Body of pancreas (tissue), 4 donors: ENCODE measurements at regions not wholly inside any gene's neighbourhood (a gene's known extent, or its start where the extent isn't known, plus 50 kb on each side); places are given as distances from the start of the nearest gene placed in this dataset.

Source experiments
- ATAC-seq: fragments of 150-250 bp; one replicate; pipeline ENCODE4 v1.9.1; 2016
- DNase-seq, 4 donors: peaks; one replicate each; pipeline ENCODE4 v3.0.0-alpha.2; 2019
- H3K27ac ChIP-seq, 4 donors: fragments of 200-600 bp; sonication (generic); 1 replicate in 3 of 4; 2 replicates in 1 of 4; pipeline versions ENCODE4 v1.5.1 to v1.6.1; 2016 to 2019; ENCODE audit warnings: mild to moderate bottlenecking in 1 of 4, mixed read lengths in 1 of 4, moderate library complexity in 1 of 4
- H3K27me3 ChIP-seq, 2 donors: fragments of 200-600 bp; sonication (generic); one replicate each; pipeline ENCODE4 v1.6.0; 2016; ENCODE audit warnings: mild to moderate bottlenecking in 1 of 2
- H3K36me3 ChIP-seq, 2 donors: fragments of 200-600 bp; sonication (generic); replicated peaks in 1 of 2; 2 replicates each; pipeline ENCODE4 v1.5.1; 2016; ENCODE audit warnings: low read depth in 2 of 2; ENCODE audit not compliant: insufficient read depth in 1 of 2
- H3K4me1 ChIP-seq: fragments of 200-600 bp; sonication (generic); one replicate; pipeline ENCODE4 v1.6.0; 2016
- H3K4me3 ChIP-seq, 2 donors: fragments of 200-600 bp; sonication (generic); 1 replicate in 1 of 2; 2 replicates in 1 of 2; pipeline ENCODE4 v1.5.1; 2016 to 2019
- H3K9me3 ChIP-seq, 3 donors: fragments of 200-600 bp; sonication (generic); 1 replicate in 2 of 3; 2 replicates in 1 of 3; pipeline ENCODE4 v1.5.1; 2016
- CTCF ChIP-seq, 7 experiments: fragments of 450-650 bp in 4 of 7; fragments of 200-600 bp in 3 of 7; sonication (generic) in 3 of 7; IDR thresholded peaks; one replicate each; pipeline ENCODE4 v1.5.1; 2016 to 2019; ENCODE audit warnings: antibody characterized with exemption in 7 of 7
- POLR2A ChIP-seq, 3 donors: fragments of 450-650 bp; IDR thresholded peaks; one replicate each; pipeline ENCODE4 v1.6.1; 2016; ENCODE audit warnings: antibody characterized with exemption in 3 of 3, mild to moderate bottlenecking in 2 of 3
- WGBS, 2 donors: methylation state at CpG; one replicate each; pipeline ENCODE4 v1.1.5; 2017; 5-methylcytosine and 5-hydroxymethylcytosine counted together
- intact Hi-C: fragments of 100-400 bp; cut with DNase I; formaldehyde crosslinking; loops from one replicate; pipeline ENCODE4 v1.15.1; 2023

DNA sequence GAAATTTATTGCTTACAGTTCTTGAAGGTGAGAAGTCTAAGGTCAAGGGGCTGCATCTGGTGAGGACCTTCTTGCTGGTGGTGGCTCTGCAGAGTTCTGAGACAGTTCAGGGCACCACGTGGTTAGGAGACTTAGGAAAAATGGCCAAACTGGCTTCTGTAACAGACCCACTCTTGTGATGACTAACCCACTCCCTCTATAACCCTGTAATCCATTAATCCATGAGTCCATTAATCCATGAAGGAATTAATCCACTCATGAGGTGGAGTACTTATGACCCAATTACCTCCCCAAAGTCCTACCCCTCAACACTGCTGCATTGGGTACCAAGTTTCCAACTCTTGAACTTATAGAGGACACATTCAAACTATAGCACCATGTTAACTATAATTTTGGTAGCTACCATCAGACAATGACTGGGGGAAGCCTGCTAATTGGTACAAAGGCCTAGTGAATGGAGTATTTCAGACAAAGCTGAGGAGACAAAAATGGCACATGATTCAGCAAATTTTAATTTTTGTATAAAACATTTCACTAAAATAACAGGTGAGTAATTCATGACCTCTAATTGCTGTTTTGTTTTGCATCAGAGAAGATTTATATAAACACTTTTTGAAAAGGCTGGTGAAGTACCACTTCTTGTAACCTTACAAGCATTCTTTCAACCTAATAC, 374.1 kb upstream of the TBL1XR1 start:
- no peak for ATAC-seq
- Histone ChIP-seq H3K36me3 (no peaks in the 10 kb centered on the region), H3K4me3 (no peak overlapping the region), H3K4me1 (peaks cover 5% of the 10 kb centered on the region), H3K9me3 (no peaks in the 10 kb centered on the region), H3K27ac (no peak overlapping the region), H3K27me3 (no peaks in the 10 kb centered on the region)
- DNase-seq = no peak
- whole genome bisulfite sequencing, 2 donors = 71 to 83% methylated on average over 1 of the region's 1 CpG
- intact Hi-C loops = no loop called here
- no peak for TF ChIP-seq CTCF (IDR thresholded peaks at IDR 0.05)
- TF ChIP-seq POLR2A (IDR thresholded peaks at IDR 0.05) = no peak

DNA sequence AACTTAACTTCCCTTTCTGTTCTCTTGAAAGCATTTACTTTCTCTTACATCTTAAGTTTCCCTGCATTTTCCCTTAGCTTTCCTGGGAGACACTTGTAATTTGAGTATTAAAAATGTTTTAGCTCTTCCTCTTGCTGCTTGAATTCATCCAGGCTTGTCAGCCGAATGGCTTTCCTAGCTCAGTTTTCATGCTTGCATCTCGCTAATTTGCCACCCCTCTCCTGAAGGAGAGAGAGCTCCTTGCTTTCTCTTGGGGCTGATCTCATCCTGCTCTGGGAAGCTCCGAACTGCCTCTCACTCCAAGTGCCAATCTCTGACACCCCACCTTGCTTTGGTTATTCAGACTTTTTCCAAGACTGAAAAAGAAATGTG, 374.6 kb upstream of the TBL1XR1 start:
- DNase-seq (no peak), ATAC-seq (no peak)
- H3K27me3 ChIP-seq = no peaks in the 10 kb centered on the region
- peaks cover 5% of the 10 kb centered on the region for H3K4me1 ChIP-seq
- H3K27ac ChIP-seq = no peak overlapping the region
- no peaks in the 10 kb centered on the region for H3K9me3 ChIP-seq
- H3K4me3 ChIP-seq = no peak overlapping the region
- TF ChIP-seq CTCF (IDR thresholded peaks at IDR 0.05) (no peak), POLR2A (IDR thresholded peaks at IDR 0.05) (no peak)
- no peaks in the 10 kb centered on the region for H3K36me3 ChIP-seq
- intact Hi-C loops = no loop called here
- 95 to 98% methylated on average over 3 of the region's 3 CpGs for whole genome bisulfite sequencing, 2 donors

- Histone ChIP-seq H3K36me3 (no peaks in the 10 kb centered on the region), H3K4me3 (no peak overlapping the region), H3K9me3 (no peaks in the 10 kb centered on the region), H3K27ac (no peak overlapping the region), H3K4me1 (peaks cover 5% of the 10 kb centered on the region), H3K27me3 (no peaks in the 10 kb centered on the region)
- ATAC-seq (peak; percentile 81), DNase-seq (peak; percentile 30 to 70 (median 61))
- intact Hi-C loops = no loop called here
- TF ChIP-seq POLR2A (IDR thresholded peaks at IDR 0.05) = no peak
- TF ChIP-seq CTCF (IDR thresholded peaks at IDR 0.05) = no peak
- WGBS, 2 donors = 53 to 57% methylated on average over 7 of the region's 7 CpGs
Measured at GRCh38 chr3:177574222-177574856, 377.1 kb upstream of the TBL1XR1 start.

GRCh38 chr3:177576746-177577145, 379.5 kb upstream of the TBL1XR1 start:
- 59 to 74% methylated on average over 4 of the region's 4 CpGs for WGBS, 2 donors
- H3K9me3 ChIP-seq = no peaks in the 10 kb centered on the region
- no peaks in the 10 kb centered on the region for H3K36me3 ChIP-seq
- intact Hi-C loops = no loop called here
- H3K4me3 ChIP-seq = no peak overlapping the region
- no peaks in the 10 kb centered on the region for H3K27me3 ChIP-seq
- no peak overlapping the region for H3K27ac ChIP-seq
- TF ChIP-seq CTCF (IDR thresholded peaks at IDR 0.05) (no peak), POLR2A (IDR thresholded peaks at IDR 0.05) (no peak)
- DNase-seq = no peak
- no peak for ATAC-seq
- peaks cover 5% of the 10 kb centered on the region for H3K4me1 ChIP-seq

DNA sequence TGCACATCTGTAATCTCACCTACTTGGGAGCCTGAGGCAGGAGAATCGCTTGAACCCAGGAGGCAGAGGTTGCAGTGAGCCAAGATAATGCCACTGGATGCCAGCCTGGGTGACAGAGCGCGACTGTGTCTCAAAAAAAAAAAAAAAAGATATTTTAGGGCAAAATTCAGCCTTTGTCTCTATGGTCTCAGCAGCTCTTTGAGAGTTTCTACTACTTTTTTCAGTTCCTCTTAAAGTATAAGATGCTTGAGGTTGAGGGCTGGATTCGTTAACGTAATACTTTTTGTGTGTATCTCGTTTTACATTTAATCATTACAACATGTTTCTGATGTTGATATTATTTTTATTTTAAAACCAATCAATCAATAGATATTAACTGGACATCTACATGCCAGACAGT, 381.2 kb upstream of the TBL1XR1 start:
- ATAC-seq = no peak

More for the DNA sequence above, 381.2 kb upstream of the TBL1XR1 start:
- Histone ChIP-seq H3K4me1 (peaks cover 5% of the 10 kb centered on the region), H3K9me3 (no peaks in the 10 kb centered on the region), H3K27me3 (no peaks in the 10 kb centered on the region), H3K4me3 (no peak overlapping the region), H3K36me3 (no peaks in the 10 kb centered on the region), H3K27ac (no peak overlapping the region)
- WGBS, 2 donors = 78 to 82% methylated on average over 6 of the region's 6 CpGs
- TF ChIP-seq POLR2A (IDR thresholded peaks at IDR 0.05) = no peak
- TF ChIP-seq CTCF (IDR thresholded peaks at IDR 0.05) = no peak
- intact Hi-C loops = no loop called here
- no peak for DNase-seq
